ENCODE measurements at regions not wholly inside any gene's neighbourhood (a gene's known extent, or its start where the extent isn't known, plus 50 kb on each side); places are given as distances from the start of the nearest gene placed in this dataset.
"Not testable (repeated sequence)": the region's sequence is repeated elsewhere in the genome, so short reads cannot be mapped to it uniquely, and the experiment has no call there.

GRCh38 chr1:70785287-70785686, 262.3 kb downstream of the PTGER3 start:
- H3K4me3 ChIP-seq (ENCODE audit: control insufficient read depth in 1 of 7, extremely low read depth in 1 of 7, insufficient read depth in 4 of 7, low read depth in 2 of 7, low read length in 6 of 7): no peak overlapping the region
- no peaks in the 10 kb centered on the region for H3K4me1 ChIP-seq (ENCODE audit: control extremely low read depth in 1 of 4, control insufficient read depth in 4 of 4, insufficient read depth in 4 of 4, low read length in 3 of 4)
- WGBS (ENCODE audit: insufficient coverage): 86% methylated on average over 1 of the region's 1 CpG
- H3K27ac ChIP-seq (ENCODE audit: insufficient read depth in 1 of 2, low read depth in 1 of 2, low read length in 2 of 2, poor library complexity in 1 of 2, severe bottlenecking in 2 of 2): no peak overlapping the region
- DNase-seq: no peak
- CTCF ChIA-PET: no interaction called here
- H3K27me3 ChIP-seq (replicated peaks in 2 of 5; ENCODE audit: control insufficient read depth in 4 of 5, insufficient read depth in 5 of 5, low read length in 4 of 5): no peaks in the 10 kb centered on the region
- H3K36me3 ChIP-seq (ENCODE audit: control insufficient read depth in 4 of 4, insufficient read depth in 4 of 4, low read length in 3 of 4): no peaks in the 10 kb centered on the region
- H3K9me3 ChIP-seq (ENCODE audit: control extremely low read depth in 1 of 5, control insufficient read depth in 4 of 5, insufficient read depth in 2 of 5, low read depth in 1 of 5, low read length in 4 of 5): no peaks in the 10 kb centered on the region
- POLR2A ChIA-PET: no interaction called here

GRCh38 chr1:70790232-70790923, 257.2 kb downstream of the PTGER3 start:
- no peak overlapping the region for H3K4me3 ChIP-seq (ENCODE audit: control insufficient read depth in 1 of 7, extremely low read depth in 1 of 7, insufficient read depth in 4 of 7, low read depth in 2 of 7, low read length in 6 of 7)
- DNase-seq: no peak
- H3K27ac ChIP-seq (ENCODE audit: insufficient read depth in 1 of 2, low read depth in 1 of 2, low read length in 2 of 2, poor library complexity in 1 of 2, severe bottlenecking in 2 of 2): no peak overlapping the region
- no peaks in the 10 kb centered on the region for H3K4me1 ChIP-seq (ENCODE audit: control extremely low read depth in 1 of 4, control insufficient read depth in 4 of 4, insufficient read depth in 4 of 4, low read length in 3 of 4)
- no peaks in the 10 kb centered on the region for H3K27me3 ChIP-seq (replicated peaks in 2 of 5; ENCODE audit: control insufficient read depth in 4 of 5, insufficient read depth in 5 of 5, low read length in 4 of 5)
- no peaks in the 10 kb centered on the region for H3K9me3 ChIP-seq (ENCODE audit: control extremely low read depth in 1 of 5, control insufficient read depth in 4 of 5, insufficient read depth in 2 of 5, low read depth in 1 of 5, low read length in 4 of 5)
- H3K36me3 ChIP-seq (ENCODE audit: control insufficient read depth in 4 of 4, insufficient read depth in 4 of 4, low read length in 3 of 4): no peaks in the 10 kb centered on the region
- WGBS (ENCODE audit: insufficient coverage): 96% methylated on average over 4 of the region's 5 CpGs
- ChIA-PET POLR2A (no interaction called here), CTCF (no interaction called here)

- CTCF ChIA-PET: not testable (repeated sequence)
These were observed 252.6 kb downstream of the PTGER3 start for GRCh38 chr1:70795064-70795463.

GRCh38 chr1:70796298-70796697, 251.3 kb downstream of the PTGER3 start:
- H3K4me1 ChIP-seq (ENCODE audit: control extremely low read depth in 1 of 4, control insufficient read depth in 4 of 4, insufficient read depth in 4 of 4, low read length in 3 of 4); POLR2A ChIA-PET; H3K27me3 ChIP-seq (replicated peaks in 2 of 5; ENCODE audit: control insufficient read depth in 4 of 5, insufficient read depth in 5 of 5, low read length in 4 of 5); DNase-seq; H3K9me3 ChIP-seq (ENCODE audit: control extremely low read depth in 1 of 5, control insufficient read depth in 4 of 5, insufficient read depth in 2 of 5, low read depth in 1 of 5, low read length in 4 of 5); CTCF ChIA-PET; H3K36me3 ChIP-seq (ENCODE audit: control insufficient read depth in 4 of 4, insufficient read depth in 4 of 4, low read length in 3 of 4); H3K27ac ChIP-seq (ENCODE audit: insufficient read depth in 1 of 2, low read depth in 1 of 2, low read length in 2 of 2, poor library complexity in 1 of 2, severe bottlenecking in 2 of 2); H3K4me3 ChIP-seq (ENCODE audit: control insufficient read depth in 1 of 7, extremely low read depth in 1 of 7, insufficient read depth in 4 of 7, low read depth in 2 of 7, low read length in 6 of 7): not testable (repeated sequence)
- WGBS (ENCODE audit: insufficient coverage): no CpG with 5 or more reads among the region's 1 CpG

More at GRCh38 chr1:70795064-70795463, 252.6 kb downstream of the PTGER3 start:
- H3K4me1 ChIP-seq (ENCODE audit: control extremely low read depth in 1 of 4, control insufficient read depth in 4 of 4, insufficient read depth in 4 of 4, low read length in 3 of 4); H3K9me3 ChIP-seq (ENCODE audit: control extremely low read depth in 1 of 5, control insufficient read depth in 4 of 5, insufficient read depth in 2 of 5, low read depth in 1 of 5, low read length in 4 of 5); DNase-seq; H3K27ac ChIP-seq (ENCODE audit: insufficient read depth in 1 of 2, low read depth in 1 of 2, low read length in 2 of 2, poor library complexity in 1 of 2, severe bottlenecking in 2 of 2); POLR2A ChIA-PET; H3K4me3 ChIP-seq (ENCODE audit: control insufficient read depth in 1 of 7, extremely low read depth in 1 of 7, insufficient read depth in 4 of 7, low read depth in 2 of 7, low read length in 6 of 7); H3K27me3 ChIP-seq (replicated peaks in 2 of 5; ENCODE audit: control insufficient read depth in 4 of 5, insufficient read depth in 5 of 5, low read length in 4 of 5); H3K36me3 ChIP-seq (ENCODE audit: control insufficient read depth in 4 of 4, insufficient read depth in 4 of 4, low read length in 3 of 4): not testable (repeated sequence)
- no CpG with 5 or more reads among the region's 1 CpG for WGBS (ENCODE audit: insufficient coverage)

- H3K27ac ChIP-seq (ENCODE audit: insufficient read depth in 1 of 2, low read depth in 1 of 2, low read length in 2 of 2, poor library complexity in 1 of 2, severe bottlenecking in 2 of 2); POLR2A ChIA-PET; CTCF ChIA-PET; H3K4me3 ChIP-seq (ENCODE audit: control insufficient read depth in 1 of 7, extremely low read depth in 1 of 7, insufficient read depth in 4 of 7, low read depth in 2 of 7, low read length in 6 of 7); H3K9me3 ChIP-seq (ENCODE audit: control extremely low read depth in 1 of 5, control insufficient read depth in 4 of 5, insufficient read depth in 2 of 5, low read depth in 1 of 5, low read length in 4 of 5); H3K4me1 ChIP-seq (ENCODE audit: control extremely low read depth in 1 of 4, control insufficient read depth in 4 of 4, insufficient read depth in 4 of 4, low read length in 3 of 4); DNase-seq; H3K36me3 ChIP-seq (ENCODE audit: control insufficient read depth in 4 of 4, insufficient read depth in 4 of 4, low read length in 3 of 4); H3K27me3 ChIP-seq (replicated peaks in 2 of 5; ENCODE audit: control insufficient read depth in 4 of 5, insufficient read depth in 5 of 5, low read length in 4 of 5): not testable (repeated sequence)
- WGBS (ENCODE audit: insufficient coverage): 100% methylated on average over 1 of the region's 2 CpGs
These were observed 245.0 kb downstream of the PTGER3 start for GRCh38 chr1:70802625-70803024.

- no peaks in the 10 kb centered on the region for H3K36me3 ChIP-seq (ENCODE audit: control insufficient read depth in 4 of 4, insufficient read depth in 4 of 4, low read length in 3 of 4)
- no peak overlapping the region for H3K4me3 ChIP-seq (ENCODE audit: control insufficient read depth in 1 of 7, extremely low read depth in 1 of 7, insufficient read depth in 4 of 7, low read depth in 2 of 7, low read length in 6 of 7)
- no peak overlapping the region for H3K27ac ChIP-seq (ENCODE audit: insufficient read depth in 1 of 2, low read depth in 1 of 2, low read length in 2 of 2, poor library complexity in 1 of 2, severe bottlenecking in 2 of 2)
- H3K27me3 ChIP-seq (replicated peaks in 2 of 5; ENCODE audit: control insufficient read depth in 4 of 5, insufficient read depth in 5 of 5, low read length in 4 of 5): no peaks in the 10 kb centered on the region
- WGBS (ENCODE audit: insufficient coverage): 100% methylated on average over 4 of the region's 6 CpGs
- H3K4me1 ChIP-seq (ENCODE audit: control extremely low read depth in 1 of 4, control insufficient read depth in 4 of 4, insufficient read depth in 4 of 4, low read length in 3 of 4): peaks cover 0 to 7% (median 3%) of the 10 kb centered on the region in 4 experiments
- CTCF ChIA-PET: interaction anchor here (1.6 kb wide), 1 partner anchor 120 kb away, joined by 4 read pairs; no protein-coding TSS in a partner anchor
- peaks cover 0 to 5% (median 2%) of the 10 kb centered on the region in 5 experiments for H3K9me3 ChIP-seq (ENCODE audit: control extremely low read depth in 1 of 5, control insufficient read depth in 4 of 5, insufficient read depth in 2 of 5, low read depth in 1 of 5, low read length in 4 of 5)
- POLR2A ChIA-PET: no interaction called here
- DNase-seq: no peak
These were observed 242.0 kb downstream of the PTGER3 start for GRCh38 chr1:70805641-70806040.

- DNase-seq: no peak
- WGBS (ENCODE audit: insufficient coverage): 90% methylated on average over 2 of the region's 3 CpGs
- H3K27ac ChIP-seq (ENCODE audit: insufficient read depth in 1 of 2, low read depth in 1 of 2, low read length in 2 of 2, poor library complexity in 1 of 2, severe bottlenecking in 2 of 2): no peak overlapping the region
- ChIA-PET CTCF (interaction anchor here (0.7 kb wide), 1 partner anchor 11 kb away, joined by 3 read pairs; no protein-coding TSS in a partner anchor), POLR2A (no interaction called here)
- H3K9me3 ChIP-seq (ENCODE audit: control extremely low read depth in 1 of 5, control insufficient read depth in 4 of 5, insufficient read depth in 2 of 5, low read depth in 1 of 5, low read length in 4 of 5): peaks cover 0 to 5% (median 0%) of the 10 kb centered on the region in 5 experiments
- H3K27me3 ChIP-seq (replicated peaks in 2 of 5; ENCODE audit: control insufficient read depth in 4 of 5, insufficient read depth in 5 of 5, low read length in 4 of 5): no peaks in the 10 kb centered on the region
- no peak overlapping the region for H3K4me3 ChIP-seq (ENCODE audit: control insufficient read depth in 1 of 7, extremely low read depth in 1 of 7, insufficient read depth in 4 of 7, low read depth in 2 of 7, low read length in 6 of 7)
- peaks cover 0 to 7% (median 3%) of the 10 kb centered on the region in 4 experiments for H3K4me1 ChIP-seq (ENCODE audit: control extremely low read depth in 1 of 4, control insufficient read depth in 4 of 4, insufficient read depth in 4 of 4, low read length in 3 of 4)
- H3K36me3 ChIP-seq (ENCODE audit: control insufficient read depth in 4 of 4, insufficient read depth in 4 of 4, low read length in 3 of 4): no peaks in the 10 kb centered on the region
These were observed 240.4 kb downstream of the PTGER3 start for GRCh38 chr1:70807088-70807664.
